GM23338 (cell line): ENCODE measurements at regions not wholly inside any gene's neighbourhood (a gene's known extent, or its start where the extent isn't known, plus 50 kb on each side); places are given as distances from the start of the nearest gene placed in this dataset.

Experiments
- ATAC-seq: fragments of 200-7000 bp; cut with Tn5 transposase; 3 replicates; pipeline ENCODE4 v1.9.1; 2020
- DNase-seq: peaks from one replicate; pipeline ENCODE4 v3.0.0-alpha.2; 2015; ENCODE audit warnings: low spot score
- H2AFZ ChIP-seq: fragments of 200-600 bp; sonication (generic); 2 replicates; pipeline ENCODE4 v1.8.0; 2016; ENCODE audit warnings: antibody characterized with exemption, mild to moderate bottlenecking, moderate library complexity
- H3F3A ChIP-seq: fragments of 200-600 bp; sonication (generic); replicated peaks from 2 replicates; pipeline ENCODE4 v1.8.0; 2017; ENCODE audit warnings: antibody characterized with exemption, mixed run types, low read depth
- H3K27ac ChIP-seq: fragments of 200-600 bp; sonication (generic); 2 replicates; pipeline ENCODE4 v1.6.1; 2016; ENCODE audit warnings: low read depth
- H3K27me3 ChIP-seq: fragments of 200-600 bp; sonication (generic); 2 replicates; pipeline ENCODE4 v1.8.0; 2016; ENCODE audit warnings: mild to moderate bottlenecking, mixed run types, moderate library complexity; ENCODE audit not compliant: insufficient read depth
- H3K36me3 ChIP-seq: fragments of 200-600 bp; sonication (generic); 2 replicates; pipeline ENCODE4 v1.8.0; 2016; ENCODE audit warnings: mild to moderate bottlenecking; ENCODE audit not compliant: insufficient read depth
- H3K4me1 ChIP-seq: fragments of 200-600 bp; sonication (generic); 2 replicates; pipeline ENCODE4 v1.8.0; 2016; ENCODE audit warnings: mild to moderate bottlenecking, moderate library complexity; ENCODE audit not compliant: insufficient read depth
- H3K4me2 ChIP-seq: fragments of 200-600 bp; sonication (generic); 2 replicates; pipeline ENCODE4 v1.7.1; 2017; ENCODE audit warnings: mixed run types
- H3K4me3 ChIP-seq: fragments of 200-600 bp; sonication (generic); 2 replicates; pipeline ENCODE4 v1.6.1; 2016; ENCODE audit warnings: mixed run types
- H3K79me2 ChIP-seq: fragments of 200-600 bp; sonication (generic); replicated peaks from 2 replicates; pipeline ENCODE4 v1.8.0; 2017; ENCODE audit warnings: mild to moderate bottlenecking; ENCODE audit not compliant: insufficient read depth
- H3K9me2 ChIP-seq: fragments of 200-600 bp; sonication (generic); 2 replicates; pipeline ENCODE4 v1.8.0; 2017; ENCODE audit not compliant: insufficient read depth
- H4K20me1 ChIP-seq: fragments of 200-600 bp; sonication (generic); replicated peaks from 2 replicates; pipeline ENCODE4 v1.8.0; 2017; ENCODE audit warnings: mild to moderate bottlenecking; ENCODE audit not compliant: insufficient read depth
- H3K27ac Mint-ChIP-seq: 2 replicates; pipeline ENCODE4 v1.8.0; 2020; ENCODE audit warnings: inconsistent platforms, mild to moderate bottlenecking, moderate library complexity, mixed read lengths
- H3K27me3 Mint-ChIP-seq: 3 replicates; pipeline ENCODE4 v1.8.0; 2022; ENCODE audit warnings: low read depth, mild to moderate bottlenecking, moderate library complexity, mixed read lengths, inconsistent platforms; ENCODE audit not compliant: insufficient read depth, poor library complexity
- H3K36me3 Mint-ChIP-seq: 3 replicates; pipeline ENCODE4 v1.8.0; 2021; ENCODE audit warnings: low read depth, mild to moderate bottlenecking, inconsistent platforms, moderate library complexity, mixed read lengths
- H3K4me1 Mint-ChIP-seq: 3 replicates; pipeline ENCODE4 v1.8.0; 2020; ENCODE audit warnings: mild to moderate bottlenecking, inconsistent platforms, mixed read lengths
- H3K4me3 Mint-ChIP-seq: 3 replicates; pipeline ENCODE4 v1.8.0; 2021; ENCODE audit warnings: moderate library complexity, mild to moderate bottlenecking, inconsistent platforms, mixed read lengths
- H3K9me3 Mint-ChIP-seq: 3 replicates; pipeline ENCODE4 v1.8.0; 2020; ENCODE audit warnings: moderate library complexity, mild to moderate bottlenecking, inconsistent platforms, mixed read lengths
- CREB1 ChIP-seq: fragments of 250-450 bp; sonication (Bioruptor Pico); IDR thresholded peaks from 2 replicates; pipeline ENCODE4 v1.5.0; 2020; ENCODE audit warnings: low read depth, mild to moderate bottlenecking, moderate library complexity
- ETS1 ChIP-seq: IDR thresholded peaks from 2 replicates; pipeline ENCODE4 v1.6.1; 2016; ENCODE audit warnings: antibody characterized with exemption
- EZH2 ChIP-seq: fragments of 200-600 bp; sonication (generic); IDR thresholded peaks from one replicate; pipeline ENCODE4 v1.8.0; 2017; ENCODE audit warnings: antibody characterized with exemption, mild to moderate bottlenecking, low read depth; ENCODE audit not compliant: unreplicated experiment
- EZH2phosphoT487 ChIP-seq: fragments of 200-600 bp; sonication (generic); IDR thresholded peaks from one replicate; pipeline ENCODE4 v1.8.1; 2018; ENCODE audit warnings: antibody characterized with exemption; ENCODE audit not compliant: unreplicated experiment
- JUNB ChIP-seq: IDR thresholded peaks from one replicate; pipeline ENCODE4 v1.6.1; 2016; ENCODE audit warnings: antibody characterized with exemption; ENCODE audit not compliant: unreplicated experiment
- NANOG ChIP-seq: IDR thresholded peaks from 2 replicates; pipeline ENCODE4 v1.6.1; 2016; ENCODE audit warnings: antibody characterized with exemption, borderline replicate concordance
- POLR2AphosphoS5 ChIP-seq: IDR thresholded peaks from 2 replicates; pipeline ENCODE4 v1.6.1; 2016; ENCODE audit warnings: antibody characterized with exemption, low read depth
- STAT1 ChIP-seq: IDR thresholded peaks from one replicate; pipeline ENCODE4 v1.6.1; 2016; ENCODE audit warnings: antibody characterized with exemption; ENCODE audit not compliant: unreplicated experiment
- ZNF114 ChIP-seq: fragments of 250-450 bp; sonication (Bioruptor Pico); IDR thresholded peaks from 2 replicates; pipeline ENCODE4 v1.5.0; 2020; ENCODE audit warnings: mild to moderate bottlenecking, moderate library complexity
- ZNF331 ChIP-seq: fragments of 250-450 bp; sonication (Bioruptor Pico); IDR thresholded peaks from 2 replicates; pipeline ENCODE4 v1.5.0; 2020; ENCODE audit warnings: low read depth, mild to moderate bottlenecking, moderate library complexity
- ZNF462 ChIP-seq: fragments of 250-450 bp; sonication (Bioruptor Pico); IDR thresholded peaks from 2 replicates; pipeline ENCODE4 v1.5.0; 2020; ENCODE audit warnings: mild to moderate bottlenecking, moderate library complexity
- TF ChIP-seq, protein P1 (sequence below): IDR thresholded peaks from one replicate; pipeline ENCODE4 v1.6.1; 2018; ENCODE audit warnings: antibody characterized with exemption; ENCODE audit not compliant: unreplicated experiment
- TF ChIP-seq, protein P2 (sequence below), 2 experiments: fragments of 200-600 bp in 1 of 2; sonication (generic) in 1 of 2; conservative IDR thresholded peaks; 2 replicates each; pipeline versions ENCODE4 v1.5.1 to v1.6.1; 2016 to 2017; ENCODE audit warnings: antibody characterized with exemption in 2 of 2, low read depth in 2 of 2, mild to moderate bottlenecking in 2 of 2, moderate library complexity in 1 of 2

GRCh38 chr18:22109535-22109934, 59.9 kb upstream of the GATA6 start:
- Mint-ChIP-seq H3K27me3 (no peaks in the 10 kb centered on the region), H3K36me3 (no peaks in the 10 kb centered on the region), H3K27ac (no peak overlapping the region), H3K4me1 (peaks cover 9% of the 10 kb centered on the region; the same call in 2 of the 3 replicates), H3K4me3 (no peak overlapping the region), H3K9me3 (no peaks in the 10 kb centered on the region)
- Histone ChIP-seq H4K20me1 (no peaks in the 10 kb centered on the region), H3K27ac (no peak overlapping the region), H3K9me2 (no peaks in the 10 kb centered on the region), H2AFZ (no peak overlapping the region), H3K4me2 (no peak overlapping the region), H3F3A (no peaks in the 10 kb centered on the region), H3K36me3 (no peaks in the 10 kb centered on the region), H3K27me3 (no peaks in the 10 kb centered on the region), H3K4me1 (peaks cover 8% of the 10 kb centered on the region; the same call in 1 of the 2 replicates), H3K79me2 (no peaks in the 10 kb centered on the region), H3K4me3 (no peak overlapping the region)
- ATAC-seq, result no peak
- DNase-seq, result no peak
- no peak for TF ChIP-seq EZH2
- TF ChIP-seq NANOG, result no peak
- TF ChIP-seq STAT1, result no peak
- TF ChIP-seq, protein P1, sequence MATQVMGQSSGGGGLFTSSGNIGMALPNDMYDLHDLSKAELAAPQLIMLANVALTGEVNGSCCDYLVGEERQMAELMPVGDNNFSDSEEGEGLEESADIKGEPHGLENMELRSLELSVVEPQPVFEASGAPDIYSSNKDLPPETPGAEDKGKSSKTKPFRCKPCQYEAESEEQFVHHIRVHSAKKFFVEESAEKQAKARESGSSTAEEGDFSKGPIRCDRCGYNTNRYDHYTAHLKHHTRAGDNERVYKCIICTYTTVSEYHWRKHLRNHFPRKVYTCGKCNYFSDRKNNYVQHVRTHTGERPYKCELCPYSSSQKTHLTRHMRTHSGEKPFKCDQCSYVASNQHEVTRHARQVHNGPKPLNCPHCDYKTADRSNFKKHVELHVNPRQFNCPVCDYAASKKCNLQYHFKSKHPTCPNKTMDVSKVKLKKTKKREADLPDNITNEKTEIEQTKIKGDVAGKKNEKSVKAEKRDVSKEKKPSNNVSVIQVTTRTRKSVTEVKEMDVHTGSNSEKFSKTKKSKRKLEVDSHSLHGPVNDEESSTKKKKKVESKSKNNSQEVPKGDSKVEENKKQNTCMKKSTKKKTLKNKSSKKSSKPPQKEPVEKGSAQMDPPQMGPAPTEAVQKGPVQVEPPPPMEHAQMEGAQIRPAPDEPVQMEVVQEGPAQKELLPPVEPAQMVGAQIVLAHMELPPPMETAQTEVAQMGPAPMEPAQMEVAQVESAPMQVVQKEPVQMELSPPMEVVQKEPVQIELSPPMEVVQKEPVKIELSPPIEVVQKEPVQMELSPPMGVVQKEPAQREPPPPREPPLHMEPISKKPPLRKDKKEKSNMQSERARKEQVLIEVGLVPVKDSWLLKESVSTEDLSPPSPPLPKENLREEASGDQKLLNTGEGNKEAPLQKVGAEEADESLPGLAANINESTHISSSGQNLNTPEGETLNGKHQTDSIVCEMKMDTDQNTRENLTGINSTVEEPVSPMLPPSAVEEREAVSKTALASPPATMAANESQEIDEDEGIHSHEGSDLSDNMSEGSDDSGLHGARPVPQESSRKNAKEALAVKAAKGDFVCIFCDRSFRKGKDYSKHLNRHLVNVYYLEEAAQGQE, result no peak
- TF ChIP-seq ZNF114 (CRISPR knock-in tag), result no peak
- TF ChIP-seq, protein P2, sequence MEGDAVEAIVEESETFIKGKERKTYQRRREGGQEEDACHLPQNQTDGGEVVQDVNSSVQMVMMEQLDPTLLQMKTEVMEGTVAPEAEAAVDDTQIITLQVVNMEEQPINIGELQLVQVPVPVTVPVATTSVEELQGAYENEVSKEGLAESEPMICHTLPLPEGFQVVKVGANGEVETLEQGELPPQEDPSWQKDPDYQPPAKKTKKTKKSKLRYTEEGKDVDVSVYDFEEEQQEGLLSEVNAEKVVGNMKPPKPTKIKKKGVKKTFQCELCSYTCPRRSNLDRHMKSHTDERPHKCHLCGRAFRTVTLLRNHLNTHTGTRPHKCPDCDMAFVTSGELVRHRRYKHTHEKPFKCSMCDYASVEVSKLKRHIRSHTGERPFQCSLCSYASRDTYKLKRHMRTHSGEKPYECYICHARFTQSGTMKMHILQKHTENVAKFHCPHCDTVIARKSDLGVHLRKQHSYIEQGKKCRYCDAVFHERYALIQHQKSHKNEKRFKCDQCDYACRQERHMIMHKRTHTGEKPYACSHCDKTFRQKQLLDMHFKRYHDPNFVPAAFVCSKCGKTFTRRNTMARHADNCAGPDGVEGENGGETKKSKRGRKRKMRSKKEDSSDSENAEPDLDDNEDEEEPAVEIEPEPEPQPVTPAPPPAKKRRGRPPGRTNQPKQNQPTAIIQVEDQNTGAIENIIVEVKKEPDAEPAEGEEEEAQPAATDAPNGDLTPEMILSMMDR (conservative IDR thresholded peaks at IDR 0.05; ENCODE audit: low read depth in 2 of 2), result no peak
- TF ChIP-seq EZH2phosphoT487, result no peak
- no peak for TF ChIP-seq POLR2AphosphoS5
- no peak for TF ChIP-seq ZNF462 (CRISPR knock-in tag)
- no peak for TF ChIP-seq CREB1 (CRISPR knock-in tag)
- no peak for TF ChIP-seq ETS1
- TF ChIP-seq JUNB, result no peak
- TF ChIP-seq ZNF331 (CRISPR knock-in tag), result no peak
